ENCODE measurements at regions not wholly inside any gene's neighbourhood (a gene's known extent, or its start where the extent isn't known, plus 50 kb on each side); places are given as distances from the start of the nearest gene placed in this dataset.
"Not testable (repeated sequence)": the region's sequence is repeated elsewhere in the genome, so short reads cannot be mapped to it uniquely, and the experiment has no call there.

DNA sequence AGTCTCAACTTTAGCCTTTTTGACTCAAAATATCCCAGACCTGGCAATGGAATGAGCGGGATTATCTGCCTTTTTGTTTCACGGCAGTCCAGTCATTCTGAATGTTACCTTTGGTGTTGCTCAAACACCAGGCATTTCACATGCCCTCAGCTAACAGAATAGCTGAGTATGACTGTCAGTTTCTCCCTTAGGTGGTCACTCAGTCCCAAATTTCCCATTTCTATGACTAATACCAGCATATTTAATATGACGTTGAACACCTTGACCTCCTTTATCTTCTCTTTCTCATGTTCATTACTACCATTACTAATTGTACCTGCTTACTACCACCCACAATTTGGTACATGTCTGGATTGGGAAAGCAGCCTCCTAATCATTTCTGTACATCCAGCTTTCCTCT is 65.2 kb downstream of the EDN1 start:
- Histone ChIP-seq H3K36me3 (ENCODE audit: low read depth) (no peaks in the 10 kb centered on the region), H3K4me3 (no peak overlapping the region), H3K9me3 (no peaks in the 10 kb centered on the region), H3K4me1 (ENCODE audit: low read depth) (peaks cover 6% of the 10 kb centered on the region)
- intact Hi-C loops (cut with DNase I, micrococcal nuclease): no loop called here
- no peak for DNase-seq
- no peak for ATAC-seq
- TF ChIP-seq, protein P1, sequence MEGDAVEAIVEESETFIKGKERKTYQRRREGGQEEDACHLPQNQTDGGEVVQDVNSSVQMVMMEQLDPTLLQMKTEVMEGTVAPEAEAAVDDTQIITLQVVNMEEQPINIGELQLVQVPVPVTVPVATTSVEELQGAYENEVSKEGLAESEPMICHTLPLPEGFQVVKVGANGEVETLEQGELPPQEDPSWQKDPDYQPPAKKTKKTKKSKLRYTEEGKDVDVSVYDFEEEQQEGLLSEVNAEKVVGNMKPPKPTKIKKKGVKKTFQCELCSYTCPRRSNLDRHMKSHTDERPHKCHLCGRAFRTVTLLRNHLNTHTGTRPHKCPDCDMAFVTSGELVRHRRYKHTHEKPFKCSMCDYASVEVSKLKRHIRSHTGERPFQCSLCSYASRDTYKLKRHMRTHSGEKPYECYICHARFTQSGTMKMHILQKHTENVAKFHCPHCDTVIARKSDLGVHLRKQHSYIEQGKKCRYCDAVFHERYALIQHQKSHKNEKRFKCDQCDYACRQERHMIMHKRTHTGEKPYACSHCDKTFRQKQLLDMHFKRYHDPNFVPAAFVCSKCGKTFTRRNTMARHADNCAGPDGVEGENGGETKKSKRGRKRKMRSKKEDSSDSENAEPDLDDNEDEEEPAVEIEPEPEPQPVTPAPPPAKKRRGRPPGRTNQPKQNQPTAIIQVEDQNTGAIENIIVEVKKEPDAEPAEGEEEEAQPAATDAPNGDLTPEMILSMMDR (IDR thresholded peaks at IDR 0.05): no peak

DNA sequence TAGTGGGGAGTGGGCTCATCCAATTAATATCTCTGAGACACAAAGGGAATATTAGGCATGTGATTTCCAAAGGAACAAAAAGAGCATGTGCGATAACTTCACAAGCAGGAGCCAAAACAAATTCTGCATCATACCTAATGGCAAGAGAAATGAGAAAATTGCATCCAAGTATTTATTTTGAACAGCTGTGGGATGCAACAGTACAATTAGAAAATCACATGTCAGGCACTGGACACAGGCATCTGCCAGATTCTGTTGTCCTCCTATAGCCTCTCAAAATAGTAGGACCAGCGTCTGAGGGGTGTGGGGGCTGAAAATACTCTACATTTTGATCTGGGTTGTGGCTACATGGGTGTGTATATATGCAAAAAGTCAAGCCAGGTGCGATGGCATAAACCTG is 66.3 kb downstream of the EDN1 start:
- Histone ChIP-seq H3K4me3 (no peak overlapping the region), H3K36me3 (ENCODE audit: low read depth) (no peaks in the 10 kb centered on the region), H3K4me1 (ENCODE audit: low read depth) (peaks cover 6% of the 10 kb centered on the region), H3K9me3 (no peaks in the 10 kb centered on the region)
- TF ChIP-seq, protein P1 (IDR thresholded peaks at IDR 0.05): no peak
- ATAC-seq (no peak), DNase-seq (no peak)
- intact Hi-C loops (cut with DNase I, micrococcal nuclease): no loop called here

GRCh38 chr6:12356983-12357972 is 67.1 kb downstream of the EDN1 start:
- Histone ChIP-seq H3K4me1 (ENCODE audit: low read depth) (peaks cover 6% of the 10 kb centered on the region), H3K4me3 (no peak overlapping the region), H3K36me3 (ENCODE audit: low read depth) (no peaks in the 10 kb centered on the region), H3K9me3 (no peaks in the 10 kb centered on the region)
- TF ChIP-seq, protein P1 (IDR thresholded peaks at IDR 0.05): no peak
- ATAC-seq: peak; percentile 56
- DNase-seq: no peak
- intact Hi-C loops (cut with DNase I, micrococcal nuclease): no loop called here

DNA sequence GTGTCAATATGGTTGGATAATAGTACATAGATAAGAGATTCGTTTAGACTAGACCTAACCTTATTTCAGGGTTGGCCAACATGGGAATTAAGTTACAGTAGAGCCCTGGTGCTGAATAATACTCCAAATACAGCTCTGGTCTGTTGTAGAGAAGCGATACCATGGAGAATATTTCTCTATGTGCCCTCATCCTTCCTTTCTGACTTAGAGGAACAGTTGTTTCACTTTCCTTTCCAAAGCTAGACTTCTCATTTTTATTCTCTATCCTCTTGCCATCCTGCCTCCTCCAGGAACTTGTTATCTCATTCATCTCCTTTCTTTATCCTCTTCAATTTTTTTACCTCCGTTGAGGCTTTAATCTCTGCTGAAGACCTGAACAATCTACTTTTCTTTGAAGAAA is 68.9 kb downstream of the EDN1 start:
- intact Hi-C loops (cut with DNase I, micrococcal nuclease): no loop called here
- ATAC-seq (no peak), DNase-seq (no peak)
- H3K4me1 ChIP-seq (ENCODE audit: low read depth): peaks cover 11% of the 10 kb centered on the region
- H3K36me3 ChIP-seq (ENCODE audit: low read depth): no peaks in the 10 kb centered on the region
- TF ChIP-seq, protein P1 (IDR thresholded peaks at IDR 0.05): no peak
- no peaks in the 10 kb centered on the region for H3K9me3 ChIP-seq
- no peak overlapping the region for H3K4me3 ChIP-seq

GRCh38 chr6:12361042-12361765 is 71.0 kb downstream of the EDN1 start:
- peaks cover 20% of the 10 kb centered on the region for H3K4me1 ChIP-seq (ENCODE audit: low read depth)
- ATAC-seq (no peak), DNase-seq (no peak)
- no peaks in the 10 kb centered on the region for H3K9me3 ChIP-seq
- intact Hi-C loops (cut with DNase I, micrococcal nuclease): no loop called here
- H3K4me3 ChIP-seq: no peak overlapping the region
- H3K36me3 ChIP-seq (ENCODE audit: low read depth): no peaks in the 10 kb centered on the region
- TF ChIP-seq, protein P1 (IDR thresholded peaks at IDR 0.05): no peak

DNA sequence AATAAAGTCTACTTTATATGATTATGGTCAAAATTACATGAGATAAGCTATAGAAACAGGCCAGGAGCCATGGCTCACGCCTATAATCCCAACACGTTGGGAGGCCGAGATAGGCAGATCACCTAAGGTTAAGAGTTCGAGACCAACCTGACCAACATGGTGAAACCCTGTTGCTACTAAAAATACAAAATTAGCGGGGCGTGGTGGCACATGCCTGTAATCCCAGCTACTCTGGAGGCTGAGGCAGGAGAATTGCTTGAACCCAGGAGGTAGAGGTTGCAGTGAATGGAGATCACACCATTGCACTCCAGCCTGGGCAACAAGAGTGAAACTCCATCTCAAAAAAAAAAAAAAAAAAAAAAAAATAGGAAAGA is 73.1 kb downstream of the EDN1 start:
- ATAC-seq; DNase-seq; H3K36me3 ChIP-seq (ENCODE audit: low read depth); H3K4me3 ChIP-seq; H3K9me3 ChIP-seq; intact Hi-C loops (cut with DNase I, micrococcal nuclease): not testable (repeated sequence)
- peaks cover 23% of the 10 kb centered on the region for H3K4me1 ChIP-seq (ENCODE audit: low read depth)
